Gastroesophageal sphincter (tissue), 3 donors: ENCODE measurements at regions not wholly inside any gene's neighbourhood (a gene's known extent, or its start where the extent isn't known, plus 50 kb on each side); places are given as distances from the start of the nearest gene placed in this dataset.

Experiments
- POLR2A ChIP-seq, 2 donors: fragments of 450-650 bp; IDR thresholded peaks; one replicate each; pipeline ENCODE4 v1.6.1; 2017; ENCODE audit warnings: antibody characterized with exemption in 2 of 2, mild to moderate bottlenecking in 2 of 2, moderate library complexity in 1 of 2
- TF ChIP-seq, protein P1 (sequence below), 4 experiments: fragments of 200-600 bp in 2 of 4; fragments of 450-650 bp in 2 of 4; sonication (generic) in 1 of 4; IDR thresholded peaks; one replicate each; pipeline ENCODE4 v1.5.1; 2017 to 2019; ENCODE audit warnings: antibody characterized with exemption in 4 of 4, mild to moderate bottlenecking in 2 of 4, moderate library complexity in 2 of 4

DNA sequence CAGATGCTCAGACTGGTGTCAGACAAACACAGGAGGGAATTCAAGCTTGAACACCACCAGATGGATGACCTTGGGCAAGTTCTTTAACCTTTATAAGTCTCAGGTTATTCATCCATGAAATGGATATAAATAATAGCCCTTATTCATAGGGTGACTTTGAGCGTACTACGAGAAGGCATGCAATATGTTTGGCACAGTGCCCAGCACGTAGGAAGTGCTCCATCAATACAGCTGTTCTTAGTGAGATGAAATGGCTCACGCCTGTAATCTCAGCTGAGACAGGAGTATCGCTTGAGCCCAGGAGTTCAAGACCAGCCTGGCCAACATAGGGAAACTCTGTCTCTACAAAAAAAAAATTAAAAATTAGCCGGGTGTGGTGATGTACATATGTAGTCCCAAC, 84.8 kb upstream of the FICD start:
- TF ChIP-seq, protein P1, sequence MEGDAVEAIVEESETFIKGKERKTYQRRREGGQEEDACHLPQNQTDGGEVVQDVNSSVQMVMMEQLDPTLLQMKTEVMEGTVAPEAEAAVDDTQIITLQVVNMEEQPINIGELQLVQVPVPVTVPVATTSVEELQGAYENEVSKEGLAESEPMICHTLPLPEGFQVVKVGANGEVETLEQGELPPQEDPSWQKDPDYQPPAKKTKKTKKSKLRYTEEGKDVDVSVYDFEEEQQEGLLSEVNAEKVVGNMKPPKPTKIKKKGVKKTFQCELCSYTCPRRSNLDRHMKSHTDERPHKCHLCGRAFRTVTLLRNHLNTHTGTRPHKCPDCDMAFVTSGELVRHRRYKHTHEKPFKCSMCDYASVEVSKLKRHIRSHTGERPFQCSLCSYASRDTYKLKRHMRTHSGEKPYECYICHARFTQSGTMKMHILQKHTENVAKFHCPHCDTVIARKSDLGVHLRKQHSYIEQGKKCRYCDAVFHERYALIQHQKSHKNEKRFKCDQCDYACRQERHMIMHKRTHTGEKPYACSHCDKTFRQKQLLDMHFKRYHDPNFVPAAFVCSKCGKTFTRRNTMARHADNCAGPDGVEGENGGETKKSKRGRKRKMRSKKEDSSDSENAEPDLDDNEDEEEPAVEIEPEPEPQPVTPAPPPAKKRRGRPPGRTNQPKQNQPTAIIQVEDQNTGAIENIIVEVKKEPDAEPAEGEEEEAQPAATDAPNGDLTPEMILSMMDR (IDR thresholded peaks at IDR 0.05) = no peak
- TF ChIP-seq POLR2A (IDR thresholded peaks at IDR 0.05) = no peak
